NT2/D1 (cell line): ENCODE measurements at regions not wholly inside any gene's neighbourhood (a gene's known extent, or its start where the extent isn't known, plus 50 kb on each side); places are given as distances from the start of the nearest gene placed in this dataset.

Experiments used
- SUZ12 ChIP-seq: IDR thresholded peaks from 2 replicates; pipeline ENCODE4 v1.6.1; 2011; ENCODE audit not compliant: insufficient read length, insufficient read depth; ENCODE audit errors: extremely low read depth
- YY1 ChIP-seq: IDR thresholded peaks from 2 replicates; pipeline ENCODE4 v1.6.1; 2011; ENCODE audit not compliant: insufficient read length, insufficient read depth
- ZNF274 ChIP-seq: IDR thresholded peaks from 2 replicates; pipeline ENCODE4 v1.6.1; 2011; ENCODE audit warnings: mild to moderate bottlenecking, low read depth, low read length

- TF ChIP-seq ZNF274 (no peak), YY1 (no peak), SUZ12 (no peak)
Observed at GRCh38 chr2:220745682-220746081, 826.4 kb downstream of the EPHA4 start.
